ENCODE measurements at regions not wholly inside any gene's neighbourhood (a gene's known extent, or its start where the extent isn't known, plus 50 kb on each side); places are given as distances from the start of the nearest gene placed in this dataset.

GRCh38 chr4:32128549-32128948, 1408.4 kb downstream of the PCDH7 start:
- TF ChIP-seq CTCF (conservative IDR thresholded peaks at IDR 0.05; ENCODE audit: low read depth, low read length) (no peak), EZH2 (IDR thresholded peaks at IDR 0.05; ENCODE audit: borderline replicate concordance, low read depth, low read length, poor library complexity, severe bottlenecking) (no peak)
